HCT116 (cell line): ENCODE measurements at regions not wholly inside any gene's neighbourhood (a gene's known extent, or its start where the extent isn't known, plus 50 kb on each side); places are given as distances from the start of the nearest gene placed in this dataset.

ENCODE experiments used
- ATAC-seq: fragments of 200-7000 bp; cut with Tn5 transposase; 2 replicates; pipeline ENCODE4 v1.9.1; 2020; ENCODE audit warnings: mild to moderate bottlenecking, moderate library complexity
- BruUV-seq: library from RNA; stranded (reverse); fragments of 400-500 nt; replicated peaks from 2 replicates; lab custom pipeline; 2021; lab: Mats Ljungman, UMichigan
- CTCF ChIA-PET: fragments of 300-600 bp; sonication (Branson Sonifier 250); formaldehyde crosslinking; loops from one replicate; lab custom pipeline; 2021; ENCODE audit warnings: antibody characterized with exemption; lab: Charles Lee
- POLR2A ChIA-PET: fragments of 300-600, 350-600 bp; sonication (Branson Sonifier 250); formaldehyde crosslinking; loops from one replicate; lab custom pipeline; 2021; ENCODE audit warnings: antibody characterized with exemption; lab: Charles Lee
- RAD21 ChIA-PET, 2 experiments: fragments of 300-600 bp; sonication (Branson Sonifier 250); formaldehyde crosslinking; loops; one replicate each; lab custom pipeline; 2023; ENCODE audit warnings: low total read pairs in 2 of 2; ENCODE audit not compliant: uncharacterized antibody in 2 of 2, unreplicated experiment in 2 of 2, low non-redundant PET in 1 of 2; lab: Charles Lee
- DNase-seq: peaks from one replicate; pipeline ENCODE4 v3.0.0-alpha.2; 2010; ENCODE audit warnings: low read depth, low spot score
- H2AFZ ChIP-seq: fragments of 200-600 bp; shearing (Covaris generic), sonication (generic); 2 replicates; pipeline ENCODE4 v1.6.1; 2017; ENCODE audit warnings: low read depth, mixed run types, mixed read lengths, antibody characterized with exemption, low read length; ENCODE audit not compliant: poor library complexity, severe bottlenecking
- H3K27ac ChIP-seq: 2 replicates; pipeline ENCODE4 v1.5.1; 2012; ENCODE audit warnings: low read depth, low read length
- H3K27me3 ChIP-seq: fragments of 200-600 bp; sonication (generic); 2 replicates; pipeline ENCODE4 v1.6.1; 2016; ENCODE audit warnings: mixed run types, low read length, mixed read lengths; ENCODE audit not compliant: insufficient read depth
- H3K36me3 ChIP-seq, 2 experiments: fragments of 200-500 bp in 1 of 2; fragments of 200-600 bp in 1 of 2; sonication (Bioruptor generic) in 1 of 2; sonication (generic) in 1 of 2; 2 replicates each; pipeline versions ENCODE4 v1.5.1 to v1.6.1; 2014 to 2016; ENCODE audit warnings: low read length in 2 of 2, inconsistent platforms in 1 of 2, mixed read lengths in 1 of 2, mixed run types in 1 of 2; ENCODE audit not compliant: insufficient read depth in 2 of 2, control insufficient read depth in 1 of 2
- H3K4me1 ChIP-seq, 2 experiments: fragments of 200-600 bp in 1 of 2; sonication (generic) in 1 of 2; 2 replicates each; pipeline versions ENCODE4 v1.5.1 to v1.6.1; 2012 to 2017; ENCODE audit warnings: low read length in 2 of 2, inconsistent platforms in 1 of 2, mild to moderate bottlenecking in 1 of 2, mixed read lengths in 1 of 2, mixed run types in 1 of 2, moderate library complexity in 1 of 2; ENCODE audit not compliant: insufficient read depth in 2 of 2, control insufficient read depth in 1 of 2
- H3K4me2 ChIP-seq: fragments of 200-600 bp; sonication (generic); 2 replicates; pipeline ENCODE4 v1.6.1; 2017; ENCODE audit warnings: mixed run types, low read length, mixed read lengths
- H3K4me3 ChIP-seq, 2 experiments: fragments of 200-600 bp in 1 of 2; sonication (generic) in 1 of 2; replicated peaks in 1 of 2; 2 replicates each; pipeline ENCODE4 v1.5.1; 2011 to 2016; ENCODE audit warnings: low read length in 2 of 2, control low read depth in 1 of 2, low read depth in 1 of 2, mild to moderate bottlenecking in 1 of 2, mixed read lengths in 1 of 2, mixed run types in 1 of 2
- H3K79me2 ChIP-seq: fragments of 200-600 bp; sonication (generic); 2 replicates; pipeline ENCODE4 v1.6.1; 2017; ENCODE audit warnings: mild to moderate bottlenecking, mixed run types, low read length, moderate library complexity, mixed read lengths; ENCODE audit not compliant: insufficient read depth
- H3K9ac ChIP-seq: fragments of 200-600 bp; sonication (generic); 2 replicates; pipeline ENCODE4 v1.6.1; 2016; ENCODE audit warnings: low read length, mixed read lengths
- H3K9me2 ChIP-seq: fragments of 200-600 bp; sonication (generic), shearing (Covaris generic); 2 replicates; pipeline ENCODE4 v1.6.1; 2017; ENCODE audit warnings: mixed run types, mild to moderate bottlenecking, moderate library complexity; ENCODE audit not compliant: insufficient read depth
- H3K9me3 ChIP-seq, 2 experiments: fragments of 200-500 bp in 1 of 2; fragments of 200-600 bp in 1 of 2; sonication (Bioruptor generic) in 1 of 2; sonication (generic) in 1 of 2; 2 replicates each; pipeline ENCODE4 v1.6.1; 2014 to 2017; ENCODE audit warnings: low read length in 2 of 2, mixed read lengths in 2 of 2, inconsistent platforms in 1 of 2, low read depth in 1 of 2, mild to moderate bottlenecking in 1 of 2, mixed run types in 1 of 2, moderate library complexity in 1 of 2; ENCODE audit not compliant: control insufficient read depth in 1 of 2, insufficient read depth in 1 of 2
- H4K20me1 ChIP-seq: fragments of 200-600 bp; sonication (generic), shearing (Covaris generic); 2 replicates; pipeline ENCODE4 v1.6.1; 2017; ENCODE audit warnings: mixed run types, mild to moderate bottlenecking, moderate library complexity; ENCODE audit not compliant: insufficient read depth
- EGR1 ChIP-seq: IDR thresholded peaks from 2 replicates; pipeline ENCODE4 v1.6.1; 2012; ENCODE audit warnings: low read depth
- ELF1 ChIP-seq: IDR thresholded peaks from 2 replicates; pipeline ENCODE4 v1.6.1; 2012; ENCODE audit warnings: low read depth, borderline replicate concordance
- EZH2 ChIP-seq: fragments of 200-600 bp; sonication (generic); IDR thresholded peaks from 2 replicates; pipeline ENCODE4 v1.6.1; 2017; ENCODE audit warnings: antibody characterized with exemption, mixed run types
- JUND ChIP-seq: IDR thresholded peaks from 2 replicates; pipeline ENCODE4 v1.6.1; 2012
- POLR2A ChIP-seq: IDR thresholded peaks from 2 replicates; pipeline ENCODE4 v1.7.0; 2011; ENCODE audit warnings: borderline replicate concordance; ENCODE audit not compliant: insufficient read depth, insufficient read length; ENCODE audit errors: extremely low read depth
- RAD21 ChIP-seq: IDR thresholded peaks from 2 replicates; pipeline ENCODE4 v1.6.1; 2012; ENCODE audit warnings: low read depth, mild to moderate bottlenecking
- SP1 ChIP-seq: IDR thresholded peaks from 2 replicates; pipeline ENCODE4 v1.6.1; 2012; ENCODE audit warnings: low read depth
- SRF ChIP-seq: IDR thresholded peaks from 2 replicates; pipeline ENCODE4 v1.6.1; 2012; ENCODE audit warnings: low read depth
- TCF7L2 ChIP-seq: IDR thresholded peaks from 2 replicates; pipeline ENCODE4 v1.7.0; 2011; ENCODE audit warnings: borderline replicate concordance, inconsistent platforms; ENCODE audit not compliant: insufficient read depth, insufficient read length; ENCODE audit errors: extremely low read depth
- YY1 ChIP-seq: IDR thresholded peaks from 2 replicates; pipeline ENCODE4 v1.6.1; 2011; ENCODE audit warnings: low read length, low read depth, moderate library complexity, mild to moderate bottlenecking; ENCODE audit not compliant: insufficient replicate concordance; ENCODE audit errors: extremely low read depth
- ZFX ChIP-seq: fragments of 450-650 bp; IDR thresholded peaks from 2 replicates; pipeline ENCODE4 v1.6.1; 2017
- ZNF274 ChIP-seq: fragments of 200-500 bp; sonication (Bioruptor generic); IDR thresholded peaks from 2 replicates; pipeline ENCODE4 v1.6.1; 2014; ENCODE audit warnings: mild to moderate bottlenecking, low read depth, low read length, inconsistent platforms
- intact Hi-C: fragments of 100-400 bp; cut with micrococcal nuclease; formaldehyde crosslinking; loops from 2 replicates; pipeline ENCODE4 v1.10.0; 2022
- TF ChIP-seq, protein P1 (sequence below): IDR thresholded peaks from 2 replicates; pipeline ENCODE4 v1.6.1; 2011; ENCODE audit warnings: mild to moderate bottlenecking, low read length, moderate library complexity; ENCODE audit not compliant: insufficient replicate concordance; ENCODE audit errors: extremely low read depth
- TF ChIP-seq, protein P2 (sequence below): IDR thresholded peaks from 2 replicates; pipeline ENCODE4 v1.6.1; 2012; ENCODE audit warnings: low read depth
- TF ChIP-seq, protein P3 (sequence below): IDR thresholded peaks from 2 replicates; pipeline ENCODE4 v1.6.1; 2012

DNA sequence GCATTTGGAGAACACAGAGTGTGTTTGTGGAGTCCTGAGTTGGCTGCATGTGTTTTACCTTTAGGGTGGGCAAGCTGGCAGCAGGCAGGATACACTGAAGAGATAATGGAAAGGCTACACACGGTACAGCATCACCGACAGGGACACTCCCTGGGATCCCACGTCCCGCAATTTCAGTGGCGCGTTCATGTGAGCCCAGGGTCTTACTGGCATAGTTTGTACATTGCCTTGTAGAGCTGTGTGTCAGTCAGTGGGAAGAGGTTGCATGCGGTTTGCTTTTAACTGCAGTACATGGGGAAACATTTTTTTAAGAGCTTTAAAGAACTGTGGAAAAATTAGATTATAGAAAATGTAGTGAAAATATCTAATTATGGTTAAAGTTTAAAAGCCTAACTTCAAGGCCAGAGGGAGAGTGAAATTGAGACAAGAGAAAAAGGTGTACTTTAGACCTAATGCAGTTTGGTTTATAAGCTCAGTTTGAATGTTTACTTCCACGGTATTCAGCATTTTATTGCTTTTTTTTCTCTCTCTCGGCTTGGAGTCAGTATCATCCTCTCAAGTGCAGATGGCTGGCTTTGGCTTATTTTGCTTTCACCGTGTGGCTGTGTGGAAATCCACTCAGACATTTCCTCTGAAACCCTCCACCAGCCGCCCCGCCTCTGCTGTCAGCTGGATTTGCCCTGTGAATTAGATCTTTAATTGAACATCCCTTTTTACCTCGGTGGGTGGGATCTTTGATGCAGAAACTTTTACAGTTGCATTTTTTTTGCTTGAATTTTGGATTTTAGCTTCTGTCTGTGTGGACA, 364.2 kb upstream of the COBL start:
- ChIA-PET RAD21 (no interaction called here), POLR2A (no interaction called here), CTCF (no interaction called here)
- no peak for DNase-seq
- Histone ChIP-seq H3K9ac (no peak overlapping the region), H3K4me2 (no peak overlapping the region), H3K27ac (no peak overlapping the region), H3K4me3 (no peak overlapping the region), H3K79me2 (no peaks in the 10 kb centered on the region), H3K4me1 (no peaks in the 10 kb centered on the region), H3K9me3 (no peaks in the 10 kb centered on the region), H3K36me3 (no peaks in the 10 kb centered on the region), H3K27me3 (no peaks in the 10 kb centered on the region), H3K9me2 (no peaks in the 10 kb centered on the region), H2AFZ (no peak overlapping the region), H4K20me1 (no peaks in the 10 kb centered on the region)
- ATAC-seq = no peak
- intact Hi-C loops = no loop called here
- TF ChIP-seq TCF7L2 = no peak
- no TSS peak for BruUV-seq

DNA sequence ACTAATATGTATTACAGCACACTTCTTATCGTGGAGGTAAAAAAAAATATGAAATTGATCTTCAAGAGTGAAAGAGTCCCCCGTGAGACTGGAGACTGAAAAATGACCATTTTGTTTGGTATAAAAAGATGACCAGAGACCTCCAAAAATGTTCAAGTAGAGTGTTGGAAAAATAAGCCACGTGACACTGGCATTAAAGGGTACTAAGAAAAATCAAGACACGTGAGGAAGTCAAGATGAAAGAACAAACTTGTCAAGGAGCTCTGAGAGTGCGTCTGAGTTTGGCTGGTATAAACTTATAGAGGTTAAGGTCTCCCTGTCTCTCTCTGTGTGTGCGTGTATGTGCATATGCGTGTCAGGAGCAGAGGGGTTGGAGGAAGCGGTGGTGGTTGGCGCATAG, 362.7 kb upstream of the COBL start:
- RAD21 ChIA-PET = no interaction called here
- POLR2A ChIA-PET = no interaction called here
- no peak for TF ChIP-seq ZNF274
- TF ChIP-seq ELF1 = no peak
- TF ChIP-seq YY1 = no peak
- no peak for TF ChIP-seq RAD21
- TF ChIP-seq TCF7L2 = no peak
- TF ChIP-seq, protein P1, sequence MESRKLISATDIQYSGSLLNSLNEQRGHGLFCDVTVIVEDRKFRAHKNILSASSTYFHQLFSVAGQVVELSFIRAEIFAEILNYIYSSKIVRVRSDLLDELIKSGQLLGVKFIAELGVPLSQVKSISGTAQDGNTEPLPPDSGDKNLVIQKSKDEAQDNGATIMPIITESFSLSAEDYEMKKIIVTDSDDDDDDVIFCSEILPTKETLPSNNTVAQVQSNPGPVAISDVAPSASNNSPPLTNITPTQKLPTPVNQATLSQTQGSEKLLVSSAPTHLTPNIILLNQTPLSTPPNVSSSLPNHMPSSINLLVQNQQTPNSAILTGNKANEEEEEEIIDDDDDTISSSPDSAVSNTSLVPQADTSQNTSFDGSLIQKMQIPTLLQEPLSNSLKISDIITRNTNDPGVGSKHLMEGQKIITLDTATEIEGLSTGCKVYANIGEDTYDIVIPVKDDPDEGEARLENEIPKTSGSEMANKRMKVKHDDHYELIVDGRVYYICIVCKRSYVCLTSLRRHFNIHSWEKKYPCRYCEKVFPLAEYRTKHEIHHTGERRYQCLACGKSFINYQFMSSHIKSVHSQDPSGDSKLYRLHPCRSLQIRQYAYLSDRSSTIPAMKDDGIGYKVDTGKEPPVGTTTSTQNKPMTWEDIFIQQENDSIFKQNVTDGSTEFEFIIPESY = no peak
- TF ChIP-seq, protein P2, sequence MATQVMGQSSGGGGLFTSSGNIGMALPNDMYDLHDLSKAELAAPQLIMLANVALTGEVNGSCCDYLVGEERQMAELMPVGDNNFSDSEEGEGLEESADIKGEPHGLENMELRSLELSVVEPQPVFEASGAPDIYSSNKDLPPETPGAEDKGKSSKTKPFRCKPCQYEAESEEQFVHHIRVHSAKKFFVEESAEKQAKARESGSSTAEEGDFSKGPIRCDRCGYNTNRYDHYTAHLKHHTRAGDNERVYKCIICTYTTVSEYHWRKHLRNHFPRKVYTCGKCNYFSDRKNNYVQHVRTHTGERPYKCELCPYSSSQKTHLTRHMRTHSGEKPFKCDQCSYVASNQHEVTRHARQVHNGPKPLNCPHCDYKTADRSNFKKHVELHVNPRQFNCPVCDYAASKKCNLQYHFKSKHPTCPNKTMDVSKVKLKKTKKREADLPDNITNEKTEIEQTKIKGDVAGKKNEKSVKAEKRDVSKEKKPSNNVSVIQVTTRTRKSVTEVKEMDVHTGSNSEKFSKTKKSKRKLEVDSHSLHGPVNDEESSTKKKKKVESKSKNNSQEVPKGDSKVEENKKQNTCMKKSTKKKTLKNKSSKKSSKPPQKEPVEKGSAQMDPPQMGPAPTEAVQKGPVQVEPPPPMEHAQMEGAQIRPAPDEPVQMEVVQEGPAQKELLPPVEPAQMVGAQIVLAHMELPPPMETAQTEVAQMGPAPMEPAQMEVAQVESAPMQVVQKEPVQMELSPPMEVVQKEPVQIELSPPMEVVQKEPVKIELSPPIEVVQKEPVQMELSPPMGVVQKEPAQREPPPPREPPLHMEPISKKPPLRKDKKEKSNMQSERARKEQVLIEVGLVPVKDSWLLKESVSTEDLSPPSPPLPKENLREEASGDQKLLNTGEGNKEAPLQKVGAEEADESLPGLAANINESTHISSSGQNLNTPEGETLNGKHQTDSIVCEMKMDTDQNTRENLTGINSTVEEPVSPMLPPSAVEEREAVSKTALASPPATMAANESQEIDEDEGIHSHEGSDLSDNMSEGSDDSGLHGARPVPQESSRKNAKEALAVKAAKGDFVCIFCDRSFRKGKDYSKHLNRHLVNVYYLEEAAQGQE = no peak
- no peak for TF ChIP-seq ZFX
- TF ChIP-seq SP1 = no peak
- no peak for TF ChIP-seq EZH2
- TF ChIP-seq, protein P3, sequence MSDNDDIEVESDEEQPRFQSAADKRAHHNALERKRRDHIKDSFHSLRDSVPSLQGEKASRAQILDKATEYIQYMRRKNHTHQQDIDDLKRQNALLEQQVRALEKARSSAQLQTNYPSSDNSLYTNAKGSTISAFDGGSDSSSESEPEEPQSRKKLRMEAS = no peak
- no peak for TF ChIP-seq EGR1
- TF ChIP-seq SRF = no peak
- no peak for TF ChIP-seq JUND
- TF ChIP-seq POLR2A = no peak

More for the DNA sequence above, 362.7 kb upstream of the COBL start:
- no peaks in the 10 kb centered on the region for H3K27me3 ChIP-seq
- no peak overlapping the region for H3K4me2 ChIP-seq
- no peak overlapping the region for H3K9ac ChIP-seq
- intact Hi-C loops = no loop called here
- H3K4me1 ChIP-seq = no peaks in the 10 kb centered on the region
- DNase-seq = no peak
- no peak overlapping the region for H3K27ac ChIP-seq
- no peak for ATAC-seq
- H3K36me3 ChIP-seq = no peaks in the 10 kb centered on the region
- H3K79me2 ChIP-seq = no peaks in the 10 kb centered on the region
- H3K9me3 ChIP-seq = no peaks in the 10 kb centered on the region
- no peak overlapping the region for H3K4me3 ChIP-seq
- BruUV-seq = no TSS peak
- H3K9me2 ChIP-seq = no peaks in the 10 kb centered on the region
- no peaks in the 10 kb centered on the region for H4K20me1 ChIP-seq
- H2AFZ ChIP-seq = no peak overlapping the region
- CTCF ChIA-PET = no interaction called here
